Endothelial cell of umbilical vein (primary cell): ENCODE measurements at regions not wholly inside any gene's neighbourhood (a gene's known extent, or its start where the extent isn't known, plus 50 kb on each side); places are given as distances from the start of the nearest gene placed in this dataset.

Experiments
- BruUV-seq: library from RNA; stranded (reverse); fragments of 400-500 nt; replicated peaks from 2 replicates; lab custom pipeline; 2021; lab: Mats Ljungman, UMichigan
- CTCF ChIA-PET: fragments of 300-600, 350-600 bp; sonication (Branson Sonifier 250); formaldehyde crosslinking; loops from one replicate; lab custom pipeline; 2021; ENCODE audit warnings: antibody characterized with exemption, inconsistent platforms; lab: Charles Lee
- POLR2A ChIA-PET: fragments of 300-600, 350-600 bp; sonication (Branson Sonifier 250); formaldehyde crosslinking; loops from one replicate; lab custom pipeline; 2021; ENCODE audit warnings: antibody characterized with exemption, inconsistent platforms; lab: Charles Lee
- DNase-seq: peaks from one replicate; pipeline ENCODE4 v3.0.0-alpha.2; 2011; ENCODE audit warnings: low read depth, low spot score
- FAIRE-seq: peaks from 2 replicates; lab custom pipeline; 2011; peaks lifted over from hg19 to GRCh38; lab: Jason Lieb, UNC
- H2AFZ ChIP-seq: 2 replicates; pipeline ENCODE4 v1.6.0; 2012; ENCODE audit warnings: low read depth, low read length, control low read depth, inconsistent platforms
- H3K27ac ChIP-seq: 2 replicates; pipeline ENCODE4 v1.5.1; 2011; ENCODE audit warnings: low read depth, mild to moderate bottlenecking, control low read depth, low read length, moderate library complexity; ENCODE audit not compliant: insufficient read depth
- H3K27me3 ChIP-seq, 2 experiments: 2 replicates each; pipeline versions ENCODE4 v1.6.0 to v1.6.1; 2011; ENCODE audit warnings: low read length in 2 of 2, mixed read lengths in 1 of 2; ENCODE audit not compliant: control insufficient read depth in 2 of 2, insufficient read depth in 2 of 2
- H3K36me3 ChIP-seq, 2 experiments: 2 replicates in 1 of 2; 3 replicates in 1 of 2; pipeline ENCODE4 v1.5.1; 2011; ENCODE audit warnings: low read length in 2 of 2, mild to moderate bottlenecking in 1 of 2, moderate library complexity in 1 of 2; ENCODE audit not compliant: control insufficient read depth in 2 of 2, insufficient read depth in 2 of 2; ENCODE audit errors: extremely low read depth in 1 of 2
- H3K4me1 ChIP-seq: 3 replicates; pipeline ENCODE4 v1.5.1; 2011; ENCODE audit warnings: mild to moderate bottlenecking, low read length; ENCODE audit not compliant: control insufficient read depth, insufficient read depth; ENCODE audit errors: extremely low read depth
- H3K4me2 ChIP-seq: 2 replicates; pipeline ENCODE4 v1.6.1; 2011; ENCODE audit warnings: low read length, control low read depth, mixed read lengths; ENCODE audit not compliant: insufficient read depth
- H3K4me3 ChIP-seq, 3 experiments: fragments of 200-600 bp in 1 of 3; sonication (generic), shearing (Covaris generic) in 1 of 3; replicated peaks in 1 of 3; 2 replicates each; pipeline ENCODE4 v1.5.1; 2011 to 2016; ENCODE audit warnings: control low read depth in 3 of 3, low read length in 3 of 3, mild to moderate bottlenecking in 2 of 3, inconsistent platforms in 1 of 3, low read depth in 1 of 3, moderate library complexity in 1 of 3; ENCODE audit not compliant: insufficient read depth in 1 of 3
- H3K79me2 ChIP-seq: 2 replicates; pipeline ENCODE4 v1.6.0; 2012; ENCODE audit warnings: low read length, inconsistent platforms; ENCODE audit not compliant: control insufficient read depth, insufficient read depth
- H3K9ac ChIP-seq: replicated peaks from 2 replicates; pipeline ENCODE3; 2011; ENCODE audit warnings: low read length, control low read depth; ENCODE audit not compliant: insufficient read depth; ENCODE audit errors: extremely low read depth
- H3K9me1 ChIP-seq: replicated peaks from 3 replicates; pipeline ENCODE4 v1.6.0; 2011; ENCODE audit warnings: mild to moderate bottlenecking, low read length; ENCODE audit not compliant: control insufficient read depth, insufficient read depth; ENCODE audit errors: extremely low read depth
- H3K9me3 ChIP-seq: replicated peaks from 2 replicates; pipeline ENCODE4 v1.5.1; 2012; ENCODE audit warnings: low read length, inconsistent platforms; ENCODE audit not compliant: control insufficient read depth, insufficient read depth
- H4K20me1 ChIP-seq: replicated peaks from 2 replicates; pipeline ENCODE3; 2011; ENCODE audit warnings: mild to moderate bottlenecking, low read length; ENCODE audit not compliant: control insufficient read depth, insufficient read depth; ENCODE audit errors: extremely low read depth
- EZH2 ChIP-seq: IDR thresholded peaks from 2 replicates; pipeline ENCODE4 v1.6.1; 2012; ENCODE audit warnings: borderline replicate concordance, low read depth, mild to moderate bottlenecking, moderate library complexity, low read length, inconsistent platforms; ENCODE audit not compliant: severe bottlenecking
- FOS ChIP-seq: IDR thresholded peaks from 2 replicates; pipeline ENCODE4 v1.6.1; 2011; ENCODE audit warnings: mild to moderate bottlenecking, low read length, moderate library complexity, borderline replicate concordance; ENCODE audit not compliant: insufficient read depth
- GATA2 ChIP-seq: IDR thresholded peaks from 2 replicates; pipeline ENCODE4 v1.7.0; 2011; ENCODE audit warnings: low read depth, mild to moderate bottlenecking, moderate library complexity, mixed read lengths, low read length; ENCODE audit not compliant: insufficient read length, insufficient read depth
- JUN ChIP-seq: IDR thresholded peaks from 2 replicates; pipeline ENCODE4 v1.6.1; 2011; ENCODE audit warnings: borderline replicate concordance, low read depth; ENCODE audit not compliant: insufficient read length, insufficient read depth
- MYC ChIP-seq: IDR thresholded peaks from one replicate; pipeline ENCODE4 v1.6.1; 2011; ENCODE audit warnings: mild to moderate bottlenecking, low read depth, low read length
- POLR2A ChIP-seq: IDR thresholded peaks from 2 replicates; pipeline ENCODE4 v1.6.1; 2012; ENCODE audit warnings: low read depth, mild to moderate bottlenecking, control low read depth, low read length
- POLR2AphosphoS5 ChIP-seq: IDR thresholded peaks from 2 replicates; pipeline ENCODE4 v1.6.1; 2012; ENCODE audit warnings: low read depth, mild to moderate bottlenecking, control low read depth, low read length, moderate library complexity; ENCODE audit not compliant: insufficient read depth
- dilution Hi-C: fragments of 300-500 bp; cut with MboI; formaldehyde crosslinking; loops from one replicate; pipeline ENCODE4 v1.15.0; 2019; ENCODE audit warnings: low sequenced_read_pairs; ENCODE audit not compliant: extremely low pct_ligation_motif_present
- intact Hi-C: fragments of 100-400 bp; cut with micrococcal nuclease; formaldehyde crosslinking; loops from one replicate; pipeline ENCODE4 v1.10.0; 2022
- TF ChIP-seq, protein P1 (sequence below), 2 donors: IDR thresholded peaks; 1 replicate in 1 of 2; 2 replicates in 1 of 2; pipeline ENCODE4 v1.5.1; 2011; ENCODE audit warnings: low read length in 2 of 2, mild to moderate bottlenecking in 2 of 2, moderate library complexity in 2 of 2, control low read depth in 1 of 2, inconsistent platforms in 1 of 2, low read depth in 1 of 2; ENCODE audit not compliant: insufficient read depth in 1 of 2; ENCODE audit errors: extremely low read depth in 1 of 2
- TF ChIP-seq, protein P2 (sequence below): IDR thresholded peaks from 2 replicates; pipeline ENCODE4 v1.6.1; 2011; ENCODE audit not compliant: insufficient read depth, insufficient read length

DNA sequence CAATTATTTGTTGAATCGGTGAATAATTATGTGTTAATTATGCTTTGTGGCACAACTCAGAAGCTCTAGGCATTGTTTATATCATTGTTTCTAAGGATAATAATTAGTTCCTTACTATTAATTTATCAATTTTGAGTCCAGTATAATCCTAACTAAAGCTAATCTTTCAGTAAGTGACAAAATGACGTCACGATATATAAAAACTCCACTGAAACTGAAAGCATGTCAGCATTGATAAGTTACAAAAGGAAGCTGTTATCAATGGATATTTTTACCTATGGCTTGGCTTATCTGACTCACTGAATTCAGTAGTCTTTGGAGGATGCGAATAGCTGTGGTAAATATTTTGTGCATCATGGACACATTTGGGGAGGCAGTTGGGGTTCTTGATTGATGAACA is 793.1 kb downstream of the NXPH1 start:
- ChIA-PET CTCF (no interaction called here), POLR2A (no interaction called here)
- Histone ChIP-seq H4K20me1 (no peaks in the 10 kb centered on the region), H3K27me3 (no peaks in the 10 kb centered on the region), H3K27ac (no peak overlapping the region), H3K4me2 (no peak overlapping the region), H3K36me3 (no peaks in the 10 kb centered on the region), H3K79me2 (no peaks in the 10 kb centered on the region), H3K9me1 (no peaks in the 10 kb centered on the region), H3K9me3 (no peaks in the 10 kb centered on the region), H3K9ac (no peak overlapping the region), H2AFZ (no peak overlapping the region), H3K4me3 (no peak overlapping the region), H3K4me1 (no peaks in the 10 kb centered on the region)
- intact Hi-C loops: no loop called here
- dilution Hi-C loops: no loop called here
- FAIRE-seq: no peak
- TF ChIP-seq EZH2 (no peak), MYC (no peak), POLR2AphosphoS5 (no peak), POLR2A (no peak), GATA2 (no peak), JUN (no peak), FOS (no peak)
- TF ChIP-seq, protein P1, sequence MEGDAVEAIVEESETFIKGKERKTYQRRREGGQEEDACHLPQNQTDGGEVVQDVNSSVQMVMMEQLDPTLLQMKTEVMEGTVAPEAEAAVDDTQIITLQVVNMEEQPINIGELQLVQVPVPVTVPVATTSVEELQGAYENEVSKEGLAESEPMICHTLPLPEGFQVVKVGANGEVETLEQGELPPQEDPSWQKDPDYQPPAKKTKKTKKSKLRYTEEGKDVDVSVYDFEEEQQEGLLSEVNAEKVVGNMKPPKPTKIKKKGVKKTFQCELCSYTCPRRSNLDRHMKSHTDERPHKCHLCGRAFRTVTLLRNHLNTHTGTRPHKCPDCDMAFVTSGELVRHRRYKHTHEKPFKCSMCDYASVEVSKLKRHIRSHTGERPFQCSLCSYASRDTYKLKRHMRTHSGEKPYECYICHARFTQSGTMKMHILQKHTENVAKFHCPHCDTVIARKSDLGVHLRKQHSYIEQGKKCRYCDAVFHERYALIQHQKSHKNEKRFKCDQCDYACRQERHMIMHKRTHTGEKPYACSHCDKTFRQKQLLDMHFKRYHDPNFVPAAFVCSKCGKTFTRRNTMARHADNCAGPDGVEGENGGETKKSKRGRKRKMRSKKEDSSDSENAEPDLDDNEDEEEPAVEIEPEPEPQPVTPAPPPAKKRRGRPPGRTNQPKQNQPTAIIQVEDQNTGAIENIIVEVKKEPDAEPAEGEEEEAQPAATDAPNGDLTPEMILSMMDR (IDR thresholded peaks at IDR 0.05; ENCODE audit: extremely low read depth in 1 of 2, insufficient read depth in 1 of 2, low read depth in 1 of 2, low read length in 2 of 2): no peak
- TF ChIP-seq, protein P2, sequence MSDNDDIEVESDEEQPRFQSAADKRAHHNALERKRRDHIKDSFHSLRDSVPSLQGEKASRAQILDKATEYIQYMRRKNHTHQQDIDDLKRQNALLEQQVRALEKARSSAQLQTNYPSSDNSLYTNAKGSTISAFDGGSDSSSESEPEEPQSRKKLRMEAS: no peak
- BruUV-seq: no TSS peak
- no peak for DNase-seq
